ENCODE measurements at regions not wholly inside any gene's neighbourhood (a gene's known extent, or its start where the extent isn't known, plus 50 kb on each side); places are given as distances from the start of the nearest gene placed in this dataset.

GRCh38 chr6:169980826-169981450 lies 229.5 kb downstream of the ERMARD start:
- TF ChIP-seq, protein P1, sequence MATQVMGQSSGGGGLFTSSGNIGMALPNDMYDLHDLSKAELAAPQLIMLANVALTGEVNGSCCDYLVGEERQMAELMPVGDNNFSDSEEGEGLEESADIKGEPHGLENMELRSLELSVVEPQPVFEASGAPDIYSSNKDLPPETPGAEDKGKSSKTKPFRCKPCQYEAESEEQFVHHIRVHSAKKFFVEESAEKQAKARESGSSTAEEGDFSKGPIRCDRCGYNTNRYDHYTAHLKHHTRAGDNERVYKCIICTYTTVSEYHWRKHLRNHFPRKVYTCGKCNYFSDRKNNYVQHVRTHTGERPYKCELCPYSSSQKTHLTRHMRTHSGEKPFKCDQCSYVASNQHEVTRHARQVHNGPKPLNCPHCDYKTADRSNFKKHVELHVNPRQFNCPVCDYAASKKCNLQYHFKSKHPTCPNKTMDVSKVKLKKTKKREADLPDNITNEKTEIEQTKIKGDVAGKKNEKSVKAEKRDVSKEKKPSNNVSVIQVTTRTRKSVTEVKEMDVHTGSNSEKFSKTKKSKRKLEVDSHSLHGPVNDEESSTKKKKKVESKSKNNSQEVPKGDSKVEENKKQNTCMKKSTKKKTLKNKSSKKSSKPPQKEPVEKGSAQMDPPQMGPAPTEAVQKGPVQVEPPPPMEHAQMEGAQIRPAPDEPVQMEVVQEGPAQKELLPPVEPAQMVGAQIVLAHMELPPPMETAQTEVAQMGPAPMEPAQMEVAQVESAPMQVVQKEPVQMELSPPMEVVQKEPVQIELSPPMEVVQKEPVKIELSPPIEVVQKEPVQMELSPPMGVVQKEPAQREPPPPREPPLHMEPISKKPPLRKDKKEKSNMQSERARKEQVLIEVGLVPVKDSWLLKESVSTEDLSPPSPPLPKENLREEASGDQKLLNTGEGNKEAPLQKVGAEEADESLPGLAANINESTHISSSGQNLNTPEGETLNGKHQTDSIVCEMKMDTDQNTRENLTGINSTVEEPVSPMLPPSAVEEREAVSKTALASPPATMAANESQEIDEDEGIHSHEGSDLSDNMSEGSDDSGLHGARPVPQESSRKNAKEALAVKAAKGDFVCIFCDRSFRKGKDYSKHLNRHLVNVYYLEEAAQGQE (IDR thresholded peaks at IDR 0.05; ENCODE audit: insufficient read depth in 1 of 2, low read depth in 2 of 2, low read length in 2 of 2) = no peak
- TF ChIP-seq POLR2AphosphoS5 (IDR thresholded peaks at IDR 0.05; ENCODE audit: low read depth, low read length) = no peak
- TF ChIP-seq SIN3A (IDR thresholded peaks at IDR 0.05; ENCODE audit: borderline replicate concordance, insufficient read depth, low read length) = no peak
- no peak for TF ChIP-seq TAF1 (IDR thresholded peaks at IDR 0.05; ENCODE audit: borderline replicate concordance, insufficient read depth, low read length)
